ENCODE measurements at regions not wholly inside any gene's neighbourhood (a gene's known extent, or its start where the extent isn't known, plus 50 kb on each side); places are given as distances from the start of the nearest gene placed in this dataset.
"Not testable (repeated sequence)": the region's sequence is repeated elsewhere in the genome, so short reads cannot be mapped to it uniquely, and the experiment has no call there.

DNA sequence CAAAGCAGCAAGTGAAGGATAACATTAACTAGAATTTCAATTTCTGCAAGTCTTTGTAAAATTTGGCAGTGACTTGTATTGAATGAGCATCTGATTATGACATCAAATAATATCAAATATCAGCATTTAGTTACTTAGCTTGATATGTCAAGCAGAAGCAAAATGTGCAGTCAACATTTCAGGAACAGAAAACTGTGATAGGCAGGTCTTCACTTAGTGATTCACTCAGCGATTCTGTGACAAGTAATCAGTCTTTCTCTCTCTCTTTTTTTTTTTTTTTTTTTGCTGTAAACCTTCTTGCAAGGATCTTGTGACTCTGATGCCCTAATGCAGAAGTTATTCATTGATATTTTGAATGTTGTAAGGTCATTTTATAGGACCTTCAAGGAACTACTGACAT lies 307.1 kb downstream of the MTERF1 start (continued):
- TF ChIP-seq, protein P1, sequence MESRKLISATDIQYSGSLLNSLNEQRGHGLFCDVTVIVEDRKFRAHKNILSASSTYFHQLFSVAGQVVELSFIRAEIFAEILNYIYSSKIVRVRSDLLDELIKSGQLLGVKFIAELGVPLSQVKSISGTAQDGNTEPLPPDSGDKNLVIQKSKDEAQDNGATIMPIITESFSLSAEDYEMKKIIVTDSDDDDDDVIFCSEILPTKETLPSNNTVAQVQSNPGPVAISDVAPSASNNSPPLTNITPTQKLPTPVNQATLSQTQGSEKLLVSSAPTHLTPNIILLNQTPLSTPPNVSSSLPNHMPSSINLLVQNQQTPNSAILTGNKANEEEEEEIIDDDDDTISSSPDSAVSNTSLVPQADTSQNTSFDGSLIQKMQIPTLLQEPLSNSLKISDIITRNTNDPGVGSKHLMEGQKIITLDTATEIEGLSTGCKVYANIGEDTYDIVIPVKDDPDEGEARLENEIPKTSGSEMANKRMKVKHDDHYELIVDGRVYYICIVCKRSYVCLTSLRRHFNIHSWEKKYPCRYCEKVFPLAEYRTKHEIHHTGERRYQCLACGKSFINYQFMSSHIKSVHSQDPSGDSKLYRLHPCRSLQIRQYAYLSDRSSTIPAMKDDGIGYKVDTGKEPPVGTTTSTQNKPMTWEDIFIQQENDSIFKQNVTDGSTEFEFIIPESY (IDR thresholded peaks at IDR 0.05; ENCODE audit: extremely low read depth, insufficient replicate concordance, low read length) = no peak
- no peak for TF ChIP-seq ELF1 (IDR thresholded peaks at IDR 0.05; ENCODE audit: borderline replicate concordance, low read depth)
- no peak for TF ChIP-seq SIN3A (IDR thresholded peaks at IDR 0.05; ENCODE audit: low read depth)
- TF ChIP-seq ZFX (IDR thresholded peaks at IDR 0.05) = no peak
- TF ChIP-seq, protein P2, sequence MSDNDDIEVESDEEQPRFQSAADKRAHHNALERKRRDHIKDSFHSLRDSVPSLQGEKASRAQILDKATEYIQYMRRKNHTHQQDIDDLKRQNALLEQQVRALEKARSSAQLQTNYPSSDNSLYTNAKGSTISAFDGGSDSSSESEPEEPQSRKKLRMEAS (IDR thresholded peaks at IDR 0.05) = no peak
- TF ChIP-seq CEBPB (IDR thresholded peaks at IDR 0.05; ENCODE audit: low read depth) = no peak
- TF ChIP-seq POLR2AphosphoS5 (IDR thresholded peaks at IDR 0.05; ENCODE audit: low read depth, low read length) = no peak
- no peak for TF ChIP-seq EZH2 (IDR thresholded peaks at IDR 0.05)
- TF ChIP-seq SRF (IDR thresholded peaks at IDR 0.05; ENCODE audit: low read depth) = no peak
- TF ChIP-seq YY1 (IDR thresholded peaks at IDR 0.05; ENCODE audit: extremely low read depth, insufficient replicate concordance, low read depth, low read length) = no peak
- TF ChIP-seq, protein P3, sequence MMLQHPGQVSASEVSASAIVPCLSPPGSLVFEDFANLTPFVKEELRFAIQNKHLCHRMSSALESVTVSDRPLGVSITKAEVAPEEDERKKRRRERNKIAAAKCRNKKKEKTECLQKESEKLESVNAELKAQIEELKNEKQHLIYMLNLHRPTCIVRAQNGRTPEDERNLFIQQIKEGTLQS (IDR thresholded peaks at IDR 0.05) = no peak

DNA sequence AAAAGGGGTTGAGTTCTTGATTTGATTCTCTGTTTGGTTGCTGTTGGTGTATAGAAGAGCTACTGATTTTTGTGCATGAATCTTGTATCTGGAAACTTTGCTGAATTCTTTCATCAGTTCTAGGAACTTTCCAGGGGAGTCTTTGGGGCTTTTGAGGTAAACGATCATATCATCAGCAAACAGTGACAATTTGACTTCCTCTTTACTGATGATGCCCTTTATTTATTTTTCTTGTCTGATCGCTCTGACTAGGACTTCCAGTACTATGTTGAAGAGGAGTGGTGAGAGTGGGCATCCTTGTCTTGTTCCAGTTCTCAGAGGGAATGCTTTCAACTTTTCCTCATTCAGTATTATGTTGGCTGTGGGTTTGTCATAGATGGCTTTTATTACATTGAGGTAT lies 304.0 kb downstream of the MTERF1 start:
- intact Hi-C loops (cut with micrococcal nuclease); H3K27ac ChIP-seq (ENCODE audit: low read depth, low read length); H2AFZ ChIP-seq (ENCODE audit: low read depth, low read length, poor library complexity, severe bottlenecking); H3K9me2 ChIP-seq (ENCODE audit: insufficient read depth); H3K9ac ChIP-seq (ENCODE audit: low read length); ATAC-seq; POLR2A ChIA-PET; H3K4me2 ChIP-seq (ENCODE audit: low read length); H3K4me3 ChIP-seq (replicated peaks in 1 of 2; ENCODE audit: low read depth in 1 of 2, low read length in 2 of 2); H3K36me3 ChIP-seq (ENCODE audit: control insufficient read depth in 1 of 2, insufficient read depth in 2 of 2, low read length in 2 of 2); H3K9me3 ChIP-seq (ENCODE audit: control insufficient read depth in 1 of 2, insufficient read depth in 1 of 2, low read depth in 1 of 2, low read length in 2 of 2); H3K27me3 ChIP-seq (ENCODE audit: insufficient read depth, low read length); H4K20me1 ChIP-seq (ENCODE audit: insufficient read depth); H3K4me1 ChIP-seq (ENCODE audit: control insufficient read depth in 1 of 2, insufficient read depth in 2 of 2, low read length in 2 of 2); RAD21 ChIA-PET (ENCODE audit: low non-redundant PET in 1 of 2, low total read pairs in 2 of 2, uncharacterized antibody in 2 of 2, unreplicated experiment in 2 of 2); DNase-seq (ENCODE audit: low read depth, low spot score); H3K79me2 ChIP-seq (ENCODE audit: insufficient read depth, low read length); CTCF ChIA-PET; BruUV-seq (replicated peaks): not testable (repeated sequence)
